Nephron (organoid): ENCODE measurements at regions not wholly inside any gene's neighbourhood (a gene's known extent, or its start where the extent isn't known, plus 50 kb on each side); places are given as distances from the start of the nearest gene placed in this dataset.
"Not testable (repeated sequence)": the region's sequence is repeated elsewhere in the genome, so short reads cannot be mapped to it uniquely, and the experiment has no call there.

Source experiments
- H3K27ac Mint-ChIP-seq, 3 experiments: 2 replicates each; pipeline ENCODE4 v1.8.0; 2020; ENCODE audit warnings: mixed read lengths in 3 of 3, mild to moderate bottlenecking in 2 of 3, moderate library complexity in 1 of 3
- H3K27me3 Mint-ChIP-seq: 2 replicates; pipeline ENCODE4 v1.8.0; 2021; ENCODE audit warnings: low read depth, mild to moderate bottlenecking, moderate library complexity, mixed read lengths
- H3K36me3 Mint-ChIP-seq: 2 replicates; pipeline ENCODE4 v1.8.0; 2020; ENCODE audit warnings: low read depth, mixed read lengths
- H3K4me1 Mint-ChIP-seq: 2 replicates; pipeline ENCODE4 v1.8.0; 2020; ENCODE audit warnings: mixed read lengths
- H3K4me3 Mint-ChIP-seq, 3 experiments: 2 replicates each; pipeline ENCODE4 v1.8.0; 2020; ENCODE audit warnings: mild to moderate bottlenecking in 3 of 3, mixed read lengths in 3 of 3, moderate library complexity in 2 of 3
- H3K9me3 Mint-ChIP-seq: 2 replicates; pipeline ENCODE4 v1.8.0; 2020; ENCODE audit warnings: mixed read lengths
- TF ChIP-seq, protein P1 (sequence below), 3 experiments: fragments of 200-600 bp; sonication (generic); IDR thresholded peaks; one replicate each; pipeline ENCODE4 v1.5.0; 2021; ENCODE audit warnings: antibody characterized with exemption in 3 of 3; ENCODE audit not compliant: unreplicated experiment in 3 of 3

DNA sequence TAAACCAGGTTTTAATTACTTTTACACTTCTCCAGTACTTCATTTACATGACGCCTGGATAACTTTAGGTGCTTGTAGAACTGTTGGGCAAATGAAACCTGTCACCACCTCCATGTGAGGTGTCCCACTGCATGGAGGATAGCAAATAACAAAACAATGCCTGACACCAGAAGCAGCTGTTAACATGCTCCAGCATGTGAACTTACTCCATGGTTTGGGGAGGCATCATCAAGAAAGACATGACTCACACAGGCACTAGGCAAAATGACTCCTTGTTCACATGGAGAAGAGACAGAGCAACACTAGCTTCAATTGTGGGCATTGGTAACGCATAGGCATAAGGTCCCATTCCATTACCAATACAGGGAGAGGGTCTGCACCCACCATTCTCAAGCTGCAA lies 198.1 kb upstream of the F9 start:
- Mint-ChIP-seq H3K27me3 (no peaks in the 10 kb centered on the region), H3K27ac (no peak overlapping the region), H3K36me3 (no peaks in the 10 kb centered on the region), H3K9me3 (peaks cover 12% of the 10 kb centered on the region), H3K4me3 (no peak overlapping the region), H3K4me1 (no peaks in the 10 kb centered on the region)
- TF ChIP-seq, protein P1, sequence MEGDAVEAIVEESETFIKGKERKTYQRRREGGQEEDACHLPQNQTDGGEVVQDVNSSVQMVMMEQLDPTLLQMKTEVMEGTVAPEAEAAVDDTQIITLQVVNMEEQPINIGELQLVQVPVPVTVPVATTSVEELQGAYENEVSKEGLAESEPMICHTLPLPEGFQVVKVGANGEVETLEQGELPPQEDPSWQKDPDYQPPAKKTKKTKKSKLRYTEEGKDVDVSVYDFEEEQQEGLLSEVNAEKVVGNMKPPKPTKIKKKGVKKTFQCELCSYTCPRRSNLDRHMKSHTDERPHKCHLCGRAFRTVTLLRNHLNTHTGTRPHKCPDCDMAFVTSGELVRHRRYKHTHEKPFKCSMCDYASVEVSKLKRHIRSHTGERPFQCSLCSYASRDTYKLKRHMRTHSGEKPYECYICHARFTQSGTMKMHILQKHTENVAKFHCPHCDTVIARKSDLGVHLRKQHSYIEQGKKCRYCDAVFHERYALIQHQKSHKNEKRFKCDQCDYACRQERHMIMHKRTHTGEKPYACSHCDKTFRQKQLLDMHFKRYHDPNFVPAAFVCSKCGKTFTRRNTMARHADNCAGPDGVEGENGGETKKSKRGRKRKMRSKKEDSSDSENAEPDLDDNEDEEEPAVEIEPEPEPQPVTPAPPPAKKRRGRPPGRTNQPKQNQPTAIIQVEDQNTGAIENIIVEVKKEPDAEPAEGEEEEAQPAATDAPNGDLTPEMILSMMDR (IDR thresholded peaks at IDR 0.05; ENCODE audit: unreplicated experiment in 3 of 3) = no peak

DNA sequence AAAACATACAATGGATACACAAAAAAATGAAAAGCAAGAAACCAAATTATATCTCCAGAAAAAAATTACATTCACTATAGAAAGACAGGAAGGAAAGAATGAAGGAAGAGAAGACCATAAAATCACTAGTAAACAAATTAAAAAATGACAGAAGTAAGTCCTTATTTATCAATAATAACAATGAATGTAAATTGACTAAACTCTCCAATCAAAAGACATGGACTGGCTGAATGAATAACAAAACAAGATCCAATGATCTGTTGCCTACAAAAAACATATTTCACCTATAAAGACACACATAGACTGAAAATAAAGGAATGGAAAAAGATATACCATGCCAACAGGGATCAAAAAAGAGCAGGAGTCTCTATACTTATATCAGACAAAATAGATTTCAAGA lies 203.2 kb upstream of the F9 start:
- H3K4me3 Mint-ChIP-seq = no peak overlapping the region
- no peak overlapping the region for H3K27ac Mint-ChIP-seq
- H3K36me3 Mint-ChIP-seq = no peaks in the 10 kb centered on the region
- H3K4me1 Mint-ChIP-seq = no peaks in the 10 kb centered on the region
- TF ChIP-seq, protein P1 (IDR thresholded peaks at IDR 0.05; ENCODE audit: unreplicated experiment in 3 of 3) = no peak
- peaks cover 12% of the 10 kb centered on the region for H3K9me3 Mint-ChIP-seq
- H3K27me3 Mint-ChIP-seq = no peaks in the 10 kb centered on the region

DNA sequence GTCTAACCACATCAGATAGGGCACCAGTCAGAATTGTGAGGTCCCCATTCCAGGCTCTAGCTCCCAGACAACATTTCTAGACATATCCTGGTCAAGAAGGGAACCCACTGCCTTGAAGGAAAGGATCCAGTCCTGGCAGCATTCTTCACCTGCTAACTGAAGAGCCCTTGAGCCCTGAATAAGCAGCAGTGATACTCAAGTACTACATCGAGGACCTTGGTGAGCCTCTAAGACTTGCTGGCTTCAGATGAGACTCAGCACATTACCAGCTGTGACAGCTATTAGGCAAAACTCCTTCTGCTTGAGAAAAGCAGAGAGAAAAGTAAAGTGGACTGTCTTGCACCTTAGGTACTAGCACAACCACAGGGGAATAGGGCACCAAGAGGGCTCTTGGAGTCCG lies 205.8 kb upstream of the F9 start:
- no peaks in the 10 kb centered on the region for H3K36me3 Mint-ChIP-seq

DNA sequence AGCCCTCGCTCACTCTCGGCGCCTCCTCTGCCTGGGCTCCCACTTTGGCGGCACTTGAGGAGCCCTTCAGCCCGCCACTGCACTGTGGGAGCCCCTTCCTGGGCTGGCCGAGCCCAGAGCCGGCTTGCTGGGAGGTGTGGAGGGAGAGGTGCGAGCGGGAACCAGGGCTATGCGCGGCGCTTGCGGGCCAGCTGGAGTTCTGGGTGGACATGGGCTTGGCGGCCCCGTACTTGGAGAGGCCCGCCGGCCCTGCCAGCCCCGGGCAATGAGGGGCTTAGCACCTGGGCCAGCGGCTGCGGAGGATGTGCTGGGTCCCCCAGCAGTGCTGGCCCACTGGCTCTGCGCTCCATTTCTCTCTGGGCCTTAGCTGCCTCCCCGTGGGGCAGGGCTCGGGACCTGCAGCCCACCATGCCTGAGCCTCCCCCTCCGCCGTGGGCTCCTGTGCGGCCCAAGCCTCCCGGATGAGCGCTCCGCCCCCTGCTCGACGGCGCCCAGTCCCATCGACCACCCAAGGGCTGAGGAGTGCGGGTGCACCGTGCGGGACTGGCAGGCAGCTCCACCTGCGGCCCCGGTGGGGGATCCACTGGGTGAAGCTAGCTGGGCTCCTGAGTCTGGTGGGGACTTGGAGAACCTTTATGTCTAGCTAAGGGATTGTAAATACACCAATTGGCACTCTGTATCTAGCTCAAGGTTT lies 209.7 kb upstream of the F9 start:
- not testable (repeated sequence) for H3K36me3 Mint-ChIP-seq, H3K4me1 Mint-ChIP-seq, H3K4me3 Mint-ChIP-seq, H3K27ac Mint-ChIP-seq, H3K27me3 Mint-ChIP-seq, H3K9me3 Mint-ChIP-seq

More for the DNA sequence above, 205.8 kb upstream of the F9 start:
- TF ChIP-seq, protein P1 (IDR thresholded peaks at IDR 0.05; ENCODE audit: unreplicated experiment in 3 of 3) = no peak
- Mint-ChIP-seq H3K9me3 (peaks cover under 1% of the 10 kb centered on the region), H3K4me3 (no peak overlapping the region), H3K27ac (no peak overlapping the region), H3K4me1 (no peaks in the 10 kb centered on the region), H3K27me3 (no peaks in the 10 kb centered on the region)

DNA sequence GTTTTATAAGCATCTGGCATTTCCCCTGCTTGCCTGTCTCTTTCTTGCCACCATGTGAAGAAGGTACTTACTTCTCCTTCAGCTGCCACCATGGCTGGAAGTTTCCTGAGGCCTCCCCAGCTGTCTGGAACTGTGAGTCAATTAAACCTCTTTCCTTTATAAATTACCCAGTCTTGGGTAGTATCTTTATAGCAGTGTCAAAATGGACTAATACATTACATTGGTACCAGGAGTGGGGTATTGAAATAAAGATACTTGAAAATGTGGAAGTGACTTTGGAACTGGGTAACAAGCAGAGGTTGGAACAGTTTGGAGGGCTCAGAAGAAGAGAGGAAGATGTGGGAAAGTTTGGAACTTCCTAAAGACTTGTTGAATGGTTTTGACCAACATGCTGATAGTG lies 223.9 kb upstream of the F9 start:
- not testable (repeated sequence) for H3K36me3 Mint-ChIP-seq, H3K4me1 Mint-ChIP-seq, H3K27me3 Mint-ChIP-seq, H3K4me3 Mint-ChIP-seq, H3K27ac Mint-ChIP-seq
- peaks cover 28% of the 10 kb centered on the region for H3K9me3 Mint-ChIP-seq

DNA sequence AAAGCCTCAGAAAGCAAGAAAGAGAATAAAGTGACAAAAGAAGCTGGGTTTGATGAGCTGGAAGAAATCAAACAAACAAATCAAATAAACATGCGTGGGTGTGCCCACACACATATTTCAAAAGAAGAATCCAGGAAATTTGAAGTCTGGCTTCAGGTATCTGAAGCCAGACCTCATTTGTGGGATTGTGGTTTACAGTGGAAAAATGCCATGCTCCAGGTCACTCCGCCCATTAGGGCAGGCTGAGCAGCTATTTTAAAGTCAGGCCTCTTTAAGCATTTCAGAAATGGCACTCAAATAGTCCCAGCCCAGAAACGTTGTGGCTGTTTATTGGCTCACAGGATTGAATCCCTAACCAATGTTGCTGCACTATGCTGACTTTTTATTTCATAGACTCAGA lies 226.1 kb upstream of the F9 start:
- TF ChIP-seq, protein P1 (IDR thresholded peaks at IDR 0.05; ENCODE audit: unreplicated experiment in 3 of 3) = no peak
- Mint-ChIP-seq H3K9me3 (peaks cover 28% of the 10 kb centered on the region), H3K4me3 (no peak overlapping the region), H3K36me3 (no peaks in the 10 kb centered on the region), H3K27me3 (peaks cover 3% of the 10 kb centered on the region), H3K4me1 (peaks cover 6% of the 10 kb centered on the region), H3K27ac (no peak overlapping the region)

DNA sequence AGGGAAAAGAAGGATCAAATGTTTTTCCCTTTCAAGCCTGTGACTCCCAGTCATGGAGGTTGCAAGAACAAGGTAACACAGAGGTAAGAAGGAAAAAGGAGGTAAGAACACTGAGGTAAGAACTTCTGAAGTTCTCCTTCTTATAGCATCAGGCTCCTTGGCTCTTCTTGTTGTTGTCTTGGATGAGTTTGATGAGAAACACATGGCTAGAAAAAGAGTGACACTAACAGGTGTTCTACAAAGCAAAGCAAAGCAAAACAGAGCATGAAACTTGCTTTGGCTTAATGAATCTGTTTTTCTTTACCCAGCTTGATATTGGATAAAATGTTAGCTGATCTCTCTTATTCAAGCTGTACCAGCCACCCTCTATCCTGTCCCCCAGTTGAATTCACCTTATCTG lies 231.2 kb upstream of the F9 start:
- H3K27me3 Mint-ChIP-seq = peaks cover 3% of the 10 kb centered on the region
- TF ChIP-seq, protein P1 (IDR thresholded peaks at IDR 0.05; ENCODE audit: unreplicated experiment in 3 of 3) = no peak
- H3K27ac Mint-ChIP-seq = peak overlapping the region in 2 of 3 experiments; percentile 29 to 69
- peaks cover 2% of the 10 kb centered on the region for H3K9me3 Mint-ChIP-seq
- H3K4me3 Mint-ChIP-seq = no peak overlapping the region
- no peaks in the 10 kb centered on the region for H3K36me3 Mint-ChIP-seq
- H3K4me1 Mint-ChIP-seq = peaks cover 46% of the 10 kb centered on the region
